ENCODE measurements at regions not wholly inside any gene's neighbourhood (a gene's known extent, or its start where the extent isn't known, plus 50 kb on each side); places are given as distances from the start of the nearest gene placed in this dataset.
"Not testable (repeated sequence)": the region's sequence is repeated elsewhere in the genome, so short reads cannot be mapped to it uniquely, and the experiment has no call there.

- no peak for TF ChIP-seq CTCF (IDR thresholded peaks at IDR 0.05; ENCODE audit: low read depth, low read length)
- H3K4me3 ChIP-seq (ENCODE audit: low read depth, low read length), result peak overlapping the region; percentile 79
Observed at GRCh38 chr6:27187231-27188060, 60.1 kb upstream of the PRSS16 start.

- peak overlapping the region; percentile 79 for H3K4me3 ChIP-seq (ENCODE audit: low read depth, low read length)
- no peak for TF ChIP-seq CTCF (IDR thresholded peaks at IDR 0.05; ENCODE audit: low read depth, low read length)
Observed at GRCh38 chr6:27188061-27188884, 59.2 kb upstream of the PRSS16 start.

- H3K4me3 ChIP-seq (ENCODE audit: low read depth, low read length), result peak overlapping the region; percentile 79
- TF ChIP-seq CTCF (IDR thresholded peaks at IDR 0.05; ENCODE audit: low read depth, low read length), result peak; percentile 36
Observed at GRCh38 chr6:27188885-27189418, 58.5 kb upstream of the PRSS16 start.

- TF ChIP-seq CTCF (IDR thresholded peaks at IDR 0.05; ENCODE audit: low read depth, low read length), result no peak
- no peak overlapping the region for H3K4me3 ChIP-seq (ENCODE audit: low read depth, low read length)
Observed at GRCh38 chr6:27190126-27190525, 57.4 kb upstream of the PRSS16 start.

- H3K4me3 ChIP-seq (ENCODE audit: low read depth, low read length), result not testable (repeated sequence)
Observed at GRCh38 chr6:27194453-27194852, 53.0 kb upstream of the PRSS16 start.

GRCh38 chr6:27195547-27195946, 52.0 kb upstream of the PRSS16 start:
- not testable (repeated sequence) for H3K4me3 ChIP-seq (ENCODE audit: low read depth, low read length)

Measured in WI38 (cell line).